Suprapubic skin (tissue), 4 donors: ENCODE measurements at regions not wholly inside any gene's neighbourhood (a gene's known extent, or its start where the extent isn't known, plus 50 kb on each side); places are given as distances from the start of the nearest gene placed in this dataset.

ENCODE experiments used
- DNase-seq, 2 donors: peaks; one replicate each; pipeline ENCODE4 v3.0.0-alpha.2; 2019; ENCODE audit warnings: low spot score in 2 of 2
- H3K27ac ChIP-seq: fragments of 200-600 bp; sonication (generic); one replicate; pipeline ENCODE4 v1.5.1; 2019
- H3K27me3 ChIP-seq: fragments of 200-600 bp; sonication (generic); one replicate; pipeline ENCODE4 v1.5.1; 2019
- H3K36me3 ChIP-seq: fragments of 200-600 bp; sonication (generic); one replicate; pipeline ENCODE4 v1.5.1; 2019
- H3K4me1 ChIP-seq: fragments of 200-600 bp; sonication (generic); one replicate; pipeline ENCODE4 v1.5.1; 2019
- H3K4me3 ChIP-seq: fragments of 200-600 bp; sonication (generic); one replicate; pipeline ENCODE4 v1.5.1; 2019; ENCODE audit warnings: mild to moderate bottlenecking
- H3K9me3 ChIP-seq: fragments of 200-600 bp; sonication (generic); one replicate; pipeline ENCODE4 v1.5.1; 2019
- CTCF ChIP-seq, 2 donors: fragments of 200-600 bp in 1 of 2; fragments of 450-650 bp in 1 of 2; sonication (generic) in 1 of 2; IDR thresholded peaks; one replicate each; pipeline ENCODE4 v1.5.1; 2016 to 2019; ENCODE audit warnings: antibody characterized with exemption in 2 of 2, mild to moderate bottlenecking in 1 of 2, moderate library complexity in 1 of 2
- EP300 ChIP-seq: sonication (generic); formaldehyde crosslinking; IDR thresholded peaks from one replicate; pipeline ENCODE4 v1.6.1; 2017; ENCODE audit warnings: antibody characterized with exemption
- POLR2A ChIP-seq, 2 donors: fragments of 450-650 bp; IDR thresholded peaks; one replicate each; pipeline ENCODE4 v1.6.1; 2017; ENCODE audit warnings: antibody characterized with exemption in 2 of 2, mild to moderate bottlenecking in 2 of 2, moderate library complexity in 2 of 2
- POLR2AphosphoS5 ChIP-seq, 3 donors: sonication (generic); formaldehyde crosslinking; IDR thresholded peaks; one replicate each; pipeline ENCODE4 v1.6.1; 2017; ENCODE audit warnings: antibody characterized with exemption in 3 of 3
- WGBS: methylation state at CpG from one replicate; pipeline ENCODE4 v1.1.5; 2018; 5-methylcytosine and 5-hydroxymethylcytosine counted together

GRCh38 chr2:22020091-22020742 is 896.4 kb downstream of the TDRD15 start:
- Histone ChIP-seq H3K9me3 (no peaks in the 10 kb centered on the region), H3K27ac (no peak overlapping the region), H3K4me1 (no peaks in the 10 kb centered on the region), H3K27me3 (no peaks in the 10 kb centered on the region), H3K36me3 (no peaks in the 10 kb centered on the region), H3K4me3 (no peak overlapping the region)
- WGBS = 70% methylated on average over 6 of the region's 6 CpGs
- no peak for DNase-seq
- TF ChIP-seq POLR2AphosphoS5 (IDR thresholded peaks at IDR 0.05) = no peak
- TF ChIP-seq CTCF (IDR thresholded peaks at IDR 0.05) = no peak
- no peak for TF ChIP-seq EP300
- no peak for TF ChIP-seq POLR2A (IDR thresholded peaks at IDR 0.05)

DNA sequence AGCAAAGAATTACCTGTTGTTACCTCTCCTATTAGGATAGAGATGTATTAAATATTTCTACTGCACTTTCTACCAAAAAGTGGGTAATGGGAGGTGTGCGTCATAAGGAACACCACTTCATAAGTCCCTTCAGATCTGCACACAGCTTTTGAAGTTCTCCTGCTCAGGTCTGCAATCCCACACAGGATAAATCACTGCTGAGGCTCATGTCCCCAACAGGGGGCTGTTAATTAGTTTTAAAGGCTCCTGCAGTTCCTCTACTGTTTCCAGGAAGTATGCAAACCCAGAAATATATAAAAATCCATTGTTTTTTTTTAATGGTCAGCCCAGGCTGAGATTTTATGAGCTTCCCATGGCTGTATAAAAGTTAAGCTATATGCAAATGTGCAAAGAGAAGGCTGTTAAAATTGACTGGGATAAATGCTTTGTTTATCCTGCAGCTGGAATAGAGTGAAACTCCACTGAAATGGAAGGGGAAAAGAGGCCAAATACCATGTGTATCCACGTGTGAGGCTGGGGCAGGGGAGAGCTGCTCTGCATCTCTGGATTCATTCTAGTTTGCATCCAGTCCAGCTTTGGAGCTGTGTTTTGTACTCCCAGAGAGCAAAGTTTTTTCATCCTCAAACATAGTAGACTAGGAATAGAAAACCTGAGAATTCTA is 903.7 kb downstream of the TDRD15 start:
- no peak for DNase-seq
- Histone ChIP-seq H3K9me3 (no peaks in the 10 kb centered on the region), H3K4me3 (no peak overlapping the region), H3K4me1 (no peaks in the 10 kb centered on the region), H3K27ac (no peak overlapping the region), H3K27me3 (no peaks in the 10 kb centered on the region), H3K36me3 (no peaks in the 10 kb centered on the region)
- 54% methylated on average over 2 of the region's 2 CpGs for WGBS
- no peak for TF ChIP-seq POLR2AphosphoS5 (IDR thresholded peaks at IDR 0.05)
- TF ChIP-seq POLR2A (IDR thresholded peaks at IDR 0.05) = no peak

DNA sequence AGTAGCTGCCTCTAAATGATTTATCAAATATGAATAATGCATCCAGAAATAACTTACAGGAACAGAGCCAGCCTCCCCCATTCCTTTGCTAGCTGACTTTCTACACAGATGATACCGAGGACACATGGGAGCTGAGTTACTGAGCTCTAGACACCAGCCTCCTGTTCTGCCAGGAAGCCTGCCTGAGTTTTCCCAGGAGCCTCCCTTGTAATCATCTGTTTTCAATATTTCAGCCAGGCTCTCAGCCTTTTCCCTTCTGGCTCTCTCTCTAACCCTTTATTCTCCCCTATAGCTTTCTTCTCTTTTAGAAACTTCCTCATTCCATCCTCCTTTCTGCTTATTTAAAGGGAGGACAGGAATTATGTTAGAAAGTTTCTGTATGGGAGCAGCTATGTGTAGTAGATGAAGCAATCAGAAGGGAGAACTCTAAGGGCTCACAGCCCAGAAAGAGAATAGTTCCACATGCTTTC is 911.6 kb downstream of the TDRD15 start:
- H3K9me3 ChIP-seq = no peaks in the 10 kb centered on the region
- no peak overlapping the region for H3K27ac ChIP-seq
- no peak for DNase-seq
- WGBS = 35% methylated on average over 1 of the region's 1 CpG
- no peaks in the 10 kb centered on the region for H3K27me3 ChIP-seq
- H3K4me1 ChIP-seq = no peaks in the 10 kb centered on the region
- no peaks in the 10 kb centered on the region for H3K36me3 ChIP-seq
- H3K4me3 ChIP-seq = no peak overlapping the region
- TF ChIP-seq CTCF (IDR thresholded peaks at IDR 0.05) = no peak
- no peak for TF ChIP-seq POLR2AphosphoS5 (IDR thresholded peaks at IDR 0.05)
- no peak for TF ChIP-seq EP300
- no peak for TF ChIP-seq POLR2A (IDR thresholded peaks at IDR 0.05)

DNA sequence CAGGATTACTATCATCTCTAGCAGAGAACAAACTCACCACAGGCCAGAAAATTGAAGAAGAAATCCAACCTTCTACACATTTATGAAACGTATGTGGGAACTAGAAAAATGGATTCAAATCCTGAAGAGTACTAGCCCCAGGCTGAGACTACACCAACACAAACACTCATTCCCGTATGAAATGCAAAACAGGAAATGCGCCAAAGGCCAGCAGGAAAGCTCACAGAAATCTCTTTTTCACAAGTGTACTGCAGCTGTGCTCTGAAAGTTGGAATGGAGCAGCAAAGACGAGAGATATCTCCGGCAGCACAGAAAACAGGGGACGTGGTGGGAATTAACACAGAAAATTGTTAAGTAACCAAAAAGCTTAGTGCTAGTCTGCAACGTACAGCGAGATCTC is 913.5 kb downstream of the TDRD15 start:
- Histone ChIP-seq H3K36me3 (no peaks in the 10 kb centered on the region), H3K4me1 (no peaks in the 10 kb centered on the region), H3K27ac (no peak overlapping the region), H3K9me3 (no peaks in the 10 kb centered on the region), H3K27me3 (no peaks in the 10 kb centered on the region), H3K4me3 (no peak overlapping the region)
- WGBS = 48% methylated on average over 8 of the region's 8 CpGs
- no peak for TF ChIP-seq CTCF (IDR thresholded peaks at IDR 0.05)
- no peak for TF ChIP-seq POLR2A (IDR thresholded peaks at IDR 0.05)
- TF ChIP-seq POLR2AphosphoS5 (IDR thresholded peaks at IDR 0.05) = no peak
- TF ChIP-seq EP300 = no peak
- DNase-seq = no peak

DNA sequence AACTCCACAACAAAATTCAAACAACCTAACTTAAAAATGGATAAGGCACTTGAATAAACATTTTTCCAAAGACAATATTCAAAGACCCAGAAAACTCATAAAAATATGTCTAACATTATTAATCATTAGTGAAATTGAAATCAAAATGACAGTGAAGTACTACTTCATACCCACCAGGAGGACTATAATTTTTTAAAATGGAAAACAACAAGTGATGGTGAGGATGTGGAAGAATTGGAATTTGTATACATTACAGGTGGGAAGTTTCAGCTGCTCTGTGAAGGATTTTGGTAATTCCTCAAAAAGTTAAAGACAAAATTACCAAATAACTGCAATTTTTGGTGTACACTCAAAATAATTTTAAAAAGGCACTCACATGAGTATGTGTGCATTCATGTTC is 920.0 kb downstream of the TDRD15 start:
- no peaks in the 10 kb centered on the region for H3K27me3 ChIP-seq
- H3K9me3 ChIP-seq = no peaks in the 10 kb centered on the region
- no peak overlapping the region for H3K27ac ChIP-seq

More for the DNA sequence above, 920.0 kb downstream of the TDRD15 start:
- Histone ChIP-seq H3K36me3 (no peaks in the 10 kb centered on the region), H3K4me3 (no peak overlapping the region), H3K4me1 (no peaks in the 10 kb centered on the region)
- TF ChIP-seq POLR2AphosphoS5 (IDR thresholded peaks at IDR 0.05) (no peak), EP300 (no peak), CTCF (IDR thresholded peaks at IDR 0.05) (no peak), POLR2A (IDR thresholded peaks at IDR 0.05) (no peak)
- no peak for DNase-seq
